HG03520 (cell line): ENCODE measurements at regions not wholly inside any gene's neighbourhood (a gene's known extent, or its start where the extent isn't known, plus 50 kb on each side); places are given as distances from the start of the nearest gene placed in this dataset.

ENCODE experiments used
- ATAC-seq: cut with Tn5 transposase; IDR thresholded peaks from one replicate; pipeline ENCODE4 v1.9.1; 2021; ENCODE audit warnings: mild to moderate bottlenecking, moderate library complexity; ENCODE audit not compliant: unreplicated experiment

- no peak for ATAC-seq
Observed at GRCh38 chr3:148075771-148076716, 621.7 kb upstream of the AGTR1 start.

DNA sequence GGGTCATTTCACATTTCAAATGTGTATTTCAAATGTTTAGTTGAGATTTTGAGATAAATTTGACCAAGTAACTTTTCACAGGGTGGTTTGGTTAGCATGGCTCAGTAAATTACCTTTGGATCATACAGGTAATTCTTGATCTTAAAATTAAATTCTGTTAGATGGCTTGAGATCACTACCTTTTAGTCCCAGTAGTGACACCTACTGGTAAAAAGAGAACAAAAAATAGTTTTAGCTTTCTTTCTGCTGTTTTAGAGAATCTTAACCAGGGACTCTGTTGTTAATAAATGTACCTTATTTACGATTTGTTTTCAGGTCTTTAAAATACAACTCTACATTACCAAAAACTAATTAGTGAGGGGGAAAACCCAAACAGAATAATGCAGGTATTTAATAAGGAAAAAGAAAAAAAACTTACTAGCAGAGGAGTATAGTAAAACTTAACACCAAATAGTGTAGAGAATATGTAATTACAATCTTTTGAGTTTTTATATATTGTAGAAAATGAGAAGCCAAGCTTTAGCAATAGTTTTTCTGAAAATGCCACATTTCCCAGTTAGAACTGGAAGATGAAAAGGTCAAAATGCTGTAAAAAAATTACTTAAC lies 620.3 kb upstream of the AGTR1 start:
- ATAC-seq: peak; percentile 51

DNA sequence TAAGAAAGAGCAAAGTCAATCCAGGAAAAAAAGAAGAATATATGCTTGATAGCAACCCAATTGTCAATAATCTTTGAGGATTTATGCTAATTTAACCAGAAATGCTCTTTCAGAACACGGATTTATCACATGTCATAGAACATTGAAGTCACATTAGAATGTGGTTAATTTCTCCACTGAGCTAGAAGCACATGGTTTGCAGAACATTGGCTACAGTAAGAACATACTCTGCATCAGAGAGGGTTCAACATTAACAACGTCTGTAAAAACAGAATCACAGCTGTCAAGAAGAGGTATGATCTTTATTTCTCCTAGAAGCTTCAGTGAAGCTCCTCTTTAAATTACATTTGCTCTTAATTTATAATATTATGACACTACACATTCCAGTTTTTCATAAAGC lies 619.7 kb upstream of the AGTR1 start:
- no peak for ATAC-seq

GRCh38 chr3:148078658-148079057 lies 619.0 kb upstream of the AGTR1 start:
- ATAC-seq: no peak

DNA sequence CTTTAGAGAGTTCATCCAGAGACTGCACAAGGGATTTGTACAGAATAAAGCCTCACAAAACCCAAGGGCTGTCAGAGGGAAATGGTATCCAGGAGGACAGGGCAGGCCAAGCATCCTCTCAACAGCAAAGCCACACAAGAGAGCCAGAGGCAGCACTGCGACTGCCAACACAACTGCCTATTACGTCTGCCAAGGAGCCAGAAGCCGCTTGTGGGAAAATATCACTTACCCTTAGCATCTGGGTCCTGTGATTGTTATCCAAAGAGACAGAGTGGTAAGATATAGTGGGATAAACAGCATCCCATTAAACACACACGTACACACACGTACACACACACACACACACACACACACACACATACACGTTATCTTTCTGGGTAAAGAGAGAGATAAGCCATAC lies 618.3 kb upstream of the AGTR1 start:
- ATAC-seq: no peak

GRCh38 chr3:148081926-148082325 lies 615.8 kb upstream of the AGTR1 start:
- ATAC-seq: no peak

GRCh38 chr3:148082506-148083280 lies 615.0 kb upstream of the AGTR1 start:
- ATAC-seq: no peak

DNA sequence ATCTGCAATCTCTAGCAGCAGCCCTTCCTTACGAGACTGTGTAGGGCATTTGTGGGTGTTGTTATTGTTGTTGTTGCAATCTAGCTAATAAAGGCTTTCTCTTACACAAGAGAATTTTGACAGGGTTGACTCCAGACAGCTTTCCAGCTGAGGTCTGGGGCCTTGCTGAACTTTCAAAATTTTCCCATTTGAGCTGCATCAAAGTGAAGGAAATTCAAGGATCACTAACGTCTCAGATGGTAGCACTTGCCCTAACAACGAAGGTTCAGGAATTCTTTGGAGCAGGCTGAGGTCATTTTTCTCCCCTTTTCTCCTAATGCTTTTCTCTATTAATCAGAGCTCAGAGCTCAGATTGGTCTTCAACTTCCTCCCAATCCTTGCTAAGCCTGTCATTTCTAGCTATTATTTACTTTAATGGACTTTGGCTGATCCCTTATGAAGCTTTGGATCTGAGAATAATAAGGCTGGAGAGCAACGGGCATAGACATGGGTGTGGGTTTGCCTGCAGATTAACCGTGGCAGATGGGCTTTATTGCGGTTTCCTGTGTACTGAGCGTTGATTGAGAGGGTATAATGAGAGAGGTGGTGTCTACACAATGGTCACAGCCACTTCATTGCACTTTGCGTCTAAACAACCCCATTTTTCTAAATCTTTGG lies 614.0 kb upstream of the AGTR1 start:
- no peak for ATAC-seq

DNA sequence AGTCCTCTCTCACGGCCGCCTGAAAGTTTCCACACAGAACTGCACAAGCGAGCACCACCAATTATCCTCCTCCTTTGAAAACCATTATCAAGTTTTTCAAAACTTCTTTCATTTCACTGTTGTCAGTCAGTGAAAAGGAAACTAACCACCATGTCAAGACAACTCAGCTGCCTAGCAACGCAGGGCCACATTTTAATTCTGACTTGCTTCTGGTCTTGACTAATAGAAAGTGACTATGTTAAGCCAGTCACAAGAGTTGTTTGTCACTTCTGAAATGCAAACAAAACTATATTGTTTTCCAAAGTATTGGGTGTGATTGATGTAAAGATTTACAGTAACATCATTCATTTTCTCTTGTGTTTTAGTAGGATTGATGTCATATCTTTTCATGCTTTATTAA lies 612.8 kb upstream of the AGTR1 start:
- peak; percentile 99 for ATAC-seq

- no peak for ATAC-seq
Observed at GRCh38 chr3:148087601-148088371, 609.9 kb upstream of the AGTR1 start.

- no peak for ATAC-seq
Observed at GRCh38 chr3:148089171-148089570, 608.5 kb upstream of the AGTR1 start.

GRCh38 chr3:148090156-148090555 lies 607.5 kb upstream of the AGTR1 start:
- ATAC-seq: no peak

DNA sequence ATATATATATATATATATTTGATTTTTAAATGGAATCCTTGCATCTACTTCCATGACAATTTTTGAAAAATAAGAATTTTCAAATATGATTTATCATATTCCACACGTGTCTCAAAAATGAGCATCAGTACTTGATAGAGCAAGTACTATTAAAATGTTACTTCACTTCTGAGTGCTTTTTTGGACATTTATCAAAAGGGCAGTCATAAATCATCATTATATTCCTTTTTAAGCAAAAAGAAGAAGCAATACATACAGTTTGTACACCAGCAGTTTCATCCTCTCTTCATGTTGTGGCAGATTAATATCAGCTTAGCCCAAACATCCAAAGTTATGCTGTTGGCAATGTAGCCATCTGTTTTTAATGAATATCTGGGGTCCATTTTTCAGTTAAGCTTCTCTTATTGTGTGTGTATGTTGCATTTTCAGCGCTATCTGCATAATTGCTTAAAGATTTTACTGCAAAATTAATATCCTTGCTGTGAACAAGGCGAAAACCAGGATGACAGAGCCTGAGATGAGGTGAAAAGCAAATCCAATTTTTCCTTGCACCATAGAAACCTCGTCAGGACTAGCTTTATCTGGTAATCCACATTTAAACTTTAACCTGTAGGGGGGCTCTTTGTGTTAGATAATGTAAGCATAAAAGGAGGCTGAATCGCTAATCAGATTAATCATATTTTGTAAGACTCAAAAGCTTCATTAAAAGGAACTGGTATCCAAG lies 604.9 kb upstream of the AGTR1 start:
- no peak for ATAC-seq

GRCh38 chr3:148093753-148094152 lies 604.0 kb upstream of the AGTR1 start:
- no peak for ATAC-seq

DNA sequence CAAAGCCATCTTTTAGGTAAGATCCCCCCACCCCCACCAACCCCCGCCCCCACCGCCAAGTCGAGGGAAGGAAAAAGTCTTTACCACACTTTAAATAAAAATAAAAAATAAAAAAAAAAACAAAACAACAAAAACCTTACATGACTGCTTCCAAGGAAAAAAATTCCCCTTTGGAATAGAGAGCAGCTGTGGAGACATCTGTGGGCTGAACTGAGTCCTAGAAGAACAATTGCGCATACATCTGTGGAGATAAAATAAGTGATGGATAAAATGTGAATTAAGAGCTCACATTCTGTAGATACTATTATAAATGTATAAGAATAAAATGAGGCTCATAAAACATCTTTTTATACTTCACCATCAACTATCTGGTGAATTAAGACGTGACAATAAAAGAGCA lies 601.7 kb upstream of the AGTR1 start:
- no peak for ATAC-seq

GRCh38 chr3:148100476-148100875 lies 597.2 kb upstream of the AGTR1 start:
- ATAC-seq: no peak

DNA sequence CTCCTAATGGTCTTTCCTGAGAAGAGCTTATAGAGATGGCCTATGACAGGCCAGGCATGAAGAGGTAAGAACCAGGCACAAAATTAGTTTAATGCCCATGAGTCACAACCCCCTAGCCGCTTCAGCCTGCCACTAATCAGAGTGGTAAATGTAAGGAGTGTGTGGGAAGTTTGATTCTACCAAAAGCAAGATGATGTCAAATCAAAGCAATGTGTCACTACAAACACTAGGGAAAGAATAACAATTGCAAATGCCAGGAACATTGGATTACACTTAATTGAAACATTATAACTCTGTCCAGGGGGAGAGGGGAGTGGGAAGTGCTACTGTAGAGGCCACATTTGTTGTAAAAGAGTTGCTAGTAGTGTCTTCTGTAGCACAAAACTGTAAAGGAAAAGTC lies 596.6 kb upstream of the AGTR1 start:
- no peak for ATAC-seq

- ATAC-seq: no peak
Observed at GRCh38 chr3:148102156-148102555, 595.5 kb upstream of the AGTR1 start.

DNA sequence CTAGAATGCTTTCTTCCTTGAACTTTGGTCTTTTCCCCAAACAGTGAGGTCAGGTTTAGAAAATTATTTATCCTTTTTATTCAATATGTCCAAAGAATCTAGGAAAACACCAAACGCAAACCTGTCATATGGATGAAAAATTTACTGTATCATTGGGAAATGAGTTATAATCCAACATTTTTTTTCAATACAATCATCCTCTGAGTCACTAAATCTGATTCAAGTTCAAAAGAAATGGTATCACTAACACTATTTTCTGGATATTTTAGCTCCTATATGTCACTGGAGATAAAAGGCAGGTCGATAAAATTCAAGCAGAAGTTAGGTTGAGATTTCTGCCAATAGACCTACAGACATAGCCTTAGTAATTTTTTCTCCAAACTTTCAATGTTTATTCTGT lies 591.6 kb upstream of the AGTR1 start:
- ATAC-seq: no peak

- no peak for ATAC-seq
Observed at GRCh38 chr3:148126956-148127355, 570.7 kb upstream of the AGTR1 start.
